ENCODE measurements at regions not wholly inside any gene's neighbourhood (a gene's known extent, or its start where the extent isn't known, plus 50 kb on each side); places are given as distances from the start of the nearest gene placed in this dataset.
"Not testable (repeated sequence)": the region's sequence is repeated elsewhere in the genome, so short reads cannot be mapped to it uniquely, and the experiment has no call there.

- DNase-seq: no peak
Observed at GRCh38 chr9:85199866-85200495, 530.5 kb downstream of the NTRK2 start.

- no peak for DNase-seq
Observed at GRCh38 chr9:85192750-85193149, 523.2 kb downstream of the NTRK2 start.

GRCh38 chr9:85186218-85186585, 516.7 kb downstream of the NTRK2 start:
- DNase-seq: no peak

GRCh38 chr9:85185486-85186217, 516.1 kb downstream of the NTRK2 start:
- no peak for DNase-seq

GRCh38 chr9:85182383-85182782, 512.9 kb downstream of the NTRK2 start:
- no peak for DNase-seq

- no peak for DNase-seq
Observed at GRCh38 chr9:85178474-85178873, 508.9 kb downstream of the NTRK2 start.

- DNase-seq: no peak
Observed at GRCh38 chr9:85173967-85174366, 504.4 kb downstream of the NTRK2 start.

- no peak for DNase-seq
Observed at GRCh38 chr9:85172001-85172978, 502.8 kb downstream of the NTRK2 start.

- DNase-seq: no peak
Observed at GRCh38 chr9:85171163-85171562, 501.6 kb downstream of the NTRK2 start.

- DNase-seq: no peak
Observed at GRCh38 chr9:85168412-85168811, 498.9 kb downstream of the NTRK2 start.

- DNase-seq: no peak
Observed at GRCh38 chr9:85167146-85167545, 497.6 kb downstream of the NTRK2 start.

GRCh38 chr9:85163825-85164224, 494.3 kb downstream of the NTRK2 start:
- no peak for DNase-seq

GRCh38 chr9:85163415-85163814, 493.9 kb downstream of the NTRK2 start:
- no peak for DNase-seq

GRCh38 chr9:85162822-85163221, 493.3 kb downstream of the NTRK2 start:
- no peak for DNase-seq

GRCh38 chr9:85160944-85161343, 491.4 kb downstream of the NTRK2 start:
- not testable (repeated sequence) for DNase-seq

- no peak for DNase-seq
Observed at GRCh38 chr9:85158512-85158911, 489.0 kb downstream of the NTRK2 start.

GRCh38 chr9:85157772-85158171, 488.2 kb downstream of the NTRK2 start:
- no peak for DNase-seq

GRCh38 chr9:85156652-85157051, 487.1 kb downstream of the NTRK2 start:
- no peak for DNase-seq

- DNase-seq: no peak
Observed at GRCh38 chr9:85155352-85155751, 485.8 kb downstream of the NTRK2 start.

- DNase-seq: no peak
Observed at GRCh38 chr9:85151741-85152140, 482.2 kb downstream of the NTRK2 start.

GRCh38 chr9:85151162-85151561, 481.6 kb downstream of the NTRK2 start:
- no peak for DNase-seq

- DNase-seq: no peak
Observed at GRCh38 chr9:85147046-85147640, 477.6 kb downstream of the NTRK2 start.

GRCh38 chr9:85142968-85143367, 473.4 kb downstream of the NTRK2 start:
- no peak for DNase-seq
